ENCODE measurements at regions not wholly inside any gene's neighbourhood (a gene's known extent, or its start where the extent isn't known, plus 50 kb on each side); places are given as distances from the start of the nearest gene placed in this dataset.

DNA sequence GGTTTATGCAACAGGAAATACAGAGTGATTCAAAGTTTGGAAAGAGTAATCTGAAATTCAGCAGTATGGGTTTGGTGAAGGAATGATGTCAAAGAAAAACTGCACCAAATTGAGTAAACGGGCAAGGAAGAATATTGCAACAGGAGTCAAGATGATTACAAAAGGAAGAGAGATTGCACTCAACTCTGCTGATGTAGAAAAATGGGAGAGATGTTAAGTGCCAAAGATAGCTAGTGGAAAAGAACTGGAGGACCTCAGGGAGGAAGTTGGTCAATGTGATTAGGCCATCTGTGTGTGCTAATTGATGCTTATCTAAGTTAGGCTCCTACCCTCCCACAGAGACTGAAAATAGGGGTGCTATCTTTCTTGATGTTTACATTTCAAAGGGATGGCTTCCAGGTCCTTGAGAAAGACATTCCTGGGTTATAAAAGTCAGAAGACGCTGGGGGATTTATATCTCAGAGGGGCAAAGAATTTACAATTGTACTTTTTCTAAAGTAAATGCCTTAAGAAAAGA lies 167.4 kb upstream of the FAM47A start:
- ATAC-seq (ENCODE audit: insufficient number of reproducible peaks, low FRiP score, low read depth) = no peak

DNA sequence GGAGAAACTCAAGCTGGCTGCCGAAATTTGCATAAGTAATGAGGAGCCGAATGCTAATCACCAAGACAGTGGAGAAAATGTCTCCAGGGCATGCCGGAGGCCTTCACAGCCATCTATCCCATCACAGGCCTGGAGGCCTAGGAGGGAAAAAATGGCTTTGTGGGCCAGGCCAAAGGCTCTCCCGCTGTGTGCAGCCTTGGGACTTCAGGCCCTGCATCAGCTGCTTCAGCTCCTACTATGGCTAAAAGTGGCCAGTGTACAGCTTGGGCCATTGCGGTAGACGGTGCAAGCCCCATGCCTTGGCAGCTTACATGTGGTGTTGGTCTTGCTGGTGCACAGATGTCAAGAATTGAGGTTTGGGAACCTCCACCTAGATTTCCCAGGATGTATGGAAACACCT lies 162.6 kb upstream of the FAM47A start:
- Histone ChIP-seq H3K36me3 (no peaks in the 10 kb centered on the region), H3K4me3 (no peak overlapping the region), H3K9me3 (no peaks in the 10 kb centered on the region), H3K4me1 (ENCODE audit: control insufficient read depth in 1 of 2, low read depth in 2 of 2) (no peaks in the 10 kb centered on the region), H3K27ac (no peak overlapping the region), H3K27me3 (replicated peaks; ENCODE audit: insufficient read depth) (no peaks in the 10 kb centered on the region)
- no peak for TF ChIP-seq CTCF (IDR thresholded peaks at IDR 0.05)
- DNase-seq (ENCODE audit: low spot score) (no peak), ATAC-seq (ENCODE audit: insufficient number of reproducible peaks, low FRiP score, low read depth) (no peak)

More for the DNA sequence above, 167.4 kb upstream of the FAM47A start:
- H3K9me3 ChIP-seq = no peaks in the 10 kb centered on the region
- H3K27ac ChIP-seq = no peak overlapping the region
- no peak for DNase-seq (ENCODE audit: low spot score)
- H3K27me3 ChIP-seq (replicated peaks; ENCODE audit: insufficient read depth) = no peaks in the 10 kb centered on the region
- no peak overlapping the region for H3K4me3 ChIP-seq
- TF ChIP-seq CTCF (IDR thresholded peaks at IDR 0.05) = no peak
- no peaks in the 10 kb centered on the region for H3K36me3 ChIP-seq
- H3K4me1 ChIP-seq (ENCODE audit: control insufficient read depth in 1 of 2, low read depth in 2 of 2) = no peaks in the 10 kb centered on the region

GRCh38 chrX:34288782-34289181 lies 156.7 kb upstream of the FAM47A start:
- H3K27me3 ChIP-seq (replicated peaks; ENCODE audit: insufficient read depth) = no peaks in the 10 kb centered on the region
- TF ChIP-seq CTCF (IDR thresholded peaks at IDR 0.05) = no peak
- no peak overlapping the region for H3K4me3 ChIP-seq
- no peaks in the 10 kb centered on the region for H3K4me1 ChIP-seq (ENCODE audit: control insufficient read depth in 1 of 2, low read depth in 2 of 2)
- H3K9me3 ChIP-seq = no peaks in the 10 kb centered on the region
- ATAC-seq (ENCODE audit: insufficient number of reproducible peaks, low FRiP score, low read depth) (no peak), DNase-seq (ENCODE audit: low spot score) (no peak)
- no peak overlapping the region for H3K27ac ChIP-seq
- H3K36me3 ChIP-seq = no peaks in the 10 kb centered on the region

DNA sequence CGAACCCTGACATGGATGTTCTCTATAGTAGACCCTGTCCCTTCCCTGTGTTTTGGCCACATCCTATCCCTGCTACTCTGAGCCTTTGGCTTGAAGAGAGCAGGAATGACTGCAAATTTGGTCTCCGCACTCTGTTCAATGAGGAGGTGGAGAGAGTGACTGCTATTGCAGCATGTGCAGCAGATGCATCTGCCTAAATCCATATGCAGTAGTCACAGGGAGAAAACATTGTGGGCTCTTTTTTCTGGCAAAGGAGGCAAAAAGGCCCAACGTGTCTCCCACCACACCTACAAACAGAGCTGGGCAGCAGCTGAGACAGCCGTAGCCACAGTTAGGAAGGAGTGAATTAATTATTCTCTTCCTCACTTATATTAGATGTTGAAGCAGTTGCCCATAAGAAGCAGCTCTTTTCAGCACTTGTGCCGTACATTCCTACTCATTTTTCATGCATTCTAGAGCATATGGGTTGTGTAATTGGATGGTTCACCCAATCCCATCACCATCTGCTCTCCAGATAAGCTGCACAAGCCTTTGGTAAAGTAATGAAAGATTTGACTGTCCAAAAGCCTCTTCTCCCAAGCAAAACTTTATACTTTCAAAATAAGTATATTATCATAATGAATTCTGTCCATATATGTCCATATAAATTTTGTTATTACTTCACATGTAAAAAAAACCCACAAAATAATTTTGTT lies 147.9 kb upstream of the FAM47A start:
- Histone ChIP-seq H3K4me3 (no peak overlapping the region), H3K4me1 (ENCODE audit: control insufficient read depth in 1 of 2, low read depth in 2 of 2) (no peaks in the 10 kb centered on the region), H3K9me3 (no peaks in the 10 kb centered on the region), H3K27me3 (replicated peaks; ENCODE audit: insufficient read depth) (no peaks in the 10 kb centered on the region), H3K36me3 (no peaks in the 10 kb centered on the region), H3K27ac (no peak overlapping the region)
- DNase-seq (ENCODE audit: low spot score) (no peak), ATAC-seq (ENCODE audit: insufficient number of reproducible peaks, low FRiP score, low read depth) (no peak)
- TF ChIP-seq CTCF (IDR thresholded peaks at IDR 0.05) = no peak

DNA sequence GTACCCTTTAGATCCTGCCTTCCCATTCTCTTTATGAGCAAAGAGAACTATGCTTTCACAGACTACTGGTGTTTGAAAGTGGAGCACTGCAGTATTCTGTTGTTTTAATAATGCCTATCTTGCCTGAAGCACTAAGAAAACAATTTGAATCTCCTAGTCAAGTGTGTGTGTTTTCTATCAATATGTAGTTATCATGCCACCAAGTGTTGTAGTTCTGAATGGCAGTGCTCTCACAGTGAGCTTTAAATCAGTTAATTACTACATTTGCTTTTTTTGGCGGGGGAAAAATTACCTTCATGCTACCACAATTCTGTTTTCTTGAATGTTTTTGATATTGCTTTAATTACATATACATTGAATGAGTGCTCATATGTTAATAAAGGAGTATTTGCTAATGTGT lies 143.6 kb upstream of the FAM47A start:
- Histone ChIP-seq H3K4me3 (no peak overlapping the region), H3K36me3 (no peaks in the 10 kb centered on the region), H3K4me1 (ENCODE audit: control insufficient read depth in 1 of 2, low read depth in 2 of 2) (no peaks in the 10 kb centered on the region), H3K9me3 (no peaks in the 10 kb centered on the region), H3K27ac (no peak overlapping the region), H3K27me3 (replicated peaks; ENCODE audit: insufficient read depth) (no peaks in the 10 kb centered on the region)
- ATAC-seq (ENCODE audit: insufficient number of reproducible peaks, low FRiP score, low read depth) (no peak), DNase-seq (ENCODE audit: low spot score) (no peak)
- TF ChIP-seq CTCF (IDR thresholded peaks at IDR 0.05) = no peak

All from thoracic aorta (tissue), 2 donors.